DOHH2 (cell line): ENCODE measurements at regions not wholly inside any gene's neighbourhood (a gene's known extent, or its start where the extent isn't known, plus 50 kb on each side); places are given as distances from the start of the nearest gene placed in this dataset.

ENCODE experiments used
- H3F3A ChIP-seq: fragments of 200-600 bp; sonication (generic), shearing (Covaris generic); 2 replicates; pipeline ENCODE4 v1.6.0; 2016; ENCODE audit warnings: antibody characterized with exemption, mild to moderate bottlenecking; ENCODE audit not compliant: control insufficient read depth, insufficient read depth
- H3K27ac ChIP-seq: fragments of 200-600 bp; sonication (generic); 2 replicates; pipeline ENCODE4 v1.5.1; 2014; ENCODE audit warnings: low read depth, mild to moderate bottlenecking, low read length, moderate library complexity
- H3K27me3 ChIP-seq: fragments of 200-600 bp; sonication (generic); 2 replicates; pipeline ENCODE4 v1.6.1; 2014; ENCODE audit warnings: mild to moderate bottlenecking, low read length, mixed read lengths; ENCODE audit not compliant: control insufficient read depth
- H3K36me3 ChIP-seq: fragments of 200-600 bp; sonication (generic); 2 replicates; pipeline ENCODE4 v1.6.1; 2014; ENCODE audit warnings: mild to moderate bottlenecking, low read length, moderate library complexity, mixed read lengths; ENCODE audit not compliant: control insufficient read depth
- H3K4me1 ChIP-seq: fragments of 200-600 bp; sonication (generic); 2 replicates; pipeline ENCODE4 v1.6.1; 2014; ENCODE audit warnings: mild to moderate bottlenecking, low read length, mixed read lengths; ENCODE audit not compliant: control insufficient read depth
- H3K4me2 ChIP-seq: fragments of 200-600 bp; sonication (generic); 2 replicates; pipeline ENCODE4 v1.6.0; 2014; ENCODE audit warnings: mild to moderate bottlenecking, low read length, moderate library complexity
- H3K4me3 ChIP-seq: fragments of 200-600 bp; sonication (generic); 2 replicates; pipeline ENCODE4 v1.5.1; 2014; ENCODE audit warnings: mild to moderate bottlenecking, low read length, mixed read lengths
- H3K79me2 ChIP-seq: fragments of 200-600 bp; sonication (generic); 2 replicates; pipeline ENCODE4 v1.6.1; 2014; ENCODE audit warnings: mild to moderate bottlenecking, low read length, mixed read lengths; ENCODE audit not compliant: control insufficient read depth
- H3K9me2 ChIP-seq: fragments of 200-600 bp; sonication (generic); replicated peaks from 2 replicates; pipeline ENCODE4 v1.6.1; 2014; ENCODE audit warnings: mild to moderate bottlenecking, low read length, mixed read lengths; ENCODE audit not compliant: control insufficient read depth
- H3K9me3 ChIP-seq: fragments of 200-600 bp; sonication (generic); 2 replicates; pipeline ENCODE4 v1.6.1; 2014; ENCODE audit warnings: antibody characterized with exemption, low read length, mixed read lengths; ENCODE audit not compliant: control insufficient read depth, insufficient read depth
- H4K20me1 ChIP-seq: fragments of 200-600 bp; sonication (generic); 2 replicates; pipeline ENCODE4 v1.6.0; 2014; ENCODE audit warnings: low read depth, mild to moderate bottlenecking, antibody characterized with exemption, low read length, moderate library complexity; ENCODE audit not compliant: control insufficient read depth, insufficient read depth
- EZH2phosphoT487 ChIP-seq: fragments of 200-600 bp; sonication (generic); IDR thresholded peaks from 2 replicates; pipeline ENCODE4 v1.6.1; 2017; ENCODE audit warnings: borderline replicate concordance, mild to moderate bottlenecking, antibody characterized with exemption, low read length, moderate library complexity, mixed read lengths
- TF ChIP-seq, protein P1 (sequence below): fragments of 200-600 bp; sonication (generic); IDR thresholded peaks from one replicate; pipeline ENCODE4 v1.5.1; 2014; ENCODE audit warnings: antibody characterized with exemption, mild to moderate bottlenecking, low read depth, low read length; ENCODE audit not compliant: poor library complexity, severe bottlenecking

DNA sequence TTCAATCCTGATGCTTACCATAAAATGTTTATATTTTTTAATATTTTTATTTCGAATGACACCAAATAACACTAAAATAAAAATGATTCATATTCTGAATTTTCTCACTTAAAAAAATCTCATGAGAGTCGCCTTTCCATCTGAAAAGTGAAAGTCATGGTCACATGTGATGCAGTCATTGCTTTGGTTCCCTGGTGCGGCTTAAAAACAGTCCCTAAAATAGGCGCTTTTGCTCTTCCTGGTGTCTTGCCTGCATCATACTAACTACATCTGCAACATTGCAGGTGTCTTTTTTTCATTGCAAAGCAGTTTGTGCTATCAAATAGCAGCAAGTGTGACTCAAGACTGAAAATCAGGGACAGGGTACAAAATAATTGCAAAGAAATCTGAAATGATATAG is 185.2 kb upstream of the NREP start:
- no peaks in the 10 kb centered on the region for H3K36me3 ChIP-seq
- H3F3A ChIP-seq, result no peaks in the 10 kb centered on the region

GRCh38 chr5:111937094-111937493 is 180.1 kb upstream of the NREP start:
- Histone ChIP-seq H3K4me2 (no peak overlapping the region), H3F3A (no peaks in the 10 kb centered on the region), H3K27ac (no peak overlapping the region), H3K27me3 (no peaks in the 10 kb centered on the region), H3K9me2 (no peaks in the 10 kb centered on the region), H3K36me3 (no peaks in the 10 kb centered on the region), H3K9me3 (no peaks in the 10 kb centered on the region), H4K20me1 (no peaks in the 10 kb centered on the region), H3K79me2 (no peaks in the 10 kb centered on the region), H3K4me3 (no peak overlapping the region), H3K4me1 (no peaks in the 10 kb centered on the region)
- TF ChIP-seq, protein P1, sequence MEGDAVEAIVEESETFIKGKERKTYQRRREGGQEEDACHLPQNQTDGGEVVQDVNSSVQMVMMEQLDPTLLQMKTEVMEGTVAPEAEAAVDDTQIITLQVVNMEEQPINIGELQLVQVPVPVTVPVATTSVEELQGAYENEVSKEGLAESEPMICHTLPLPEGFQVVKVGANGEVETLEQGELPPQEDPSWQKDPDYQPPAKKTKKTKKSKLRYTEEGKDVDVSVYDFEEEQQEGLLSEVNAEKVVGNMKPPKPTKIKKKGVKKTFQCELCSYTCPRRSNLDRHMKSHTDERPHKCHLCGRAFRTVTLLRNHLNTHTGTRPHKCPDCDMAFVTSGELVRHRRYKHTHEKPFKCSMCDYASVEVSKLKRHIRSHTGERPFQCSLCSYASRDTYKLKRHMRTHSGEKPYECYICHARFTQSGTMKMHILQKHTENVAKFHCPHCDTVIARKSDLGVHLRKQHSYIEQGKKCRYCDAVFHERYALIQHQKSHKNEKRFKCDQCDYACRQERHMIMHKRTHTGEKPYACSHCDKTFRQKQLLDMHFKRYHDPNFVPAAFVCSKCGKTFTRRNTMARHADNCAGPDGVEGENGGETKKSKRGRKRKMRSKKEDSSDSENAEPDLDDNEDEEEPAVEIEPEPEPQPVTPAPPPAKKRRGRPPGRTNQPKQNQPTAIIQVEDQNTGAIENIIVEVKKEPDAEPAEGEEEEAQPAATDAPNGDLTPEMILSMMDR, result no peak
- TF ChIP-seq EZH2phosphoT487, result no peak

More for the DNA sequence above, 185.2 kb upstream of the NREP start:
- Histone ChIP-seq H3K4me2 (no peak overlapping the region), H3K9me2 (no peaks in the 10 kb centered on the region), H3K9me3 (no peaks in the 10 kb centered on the region), H3K4me3 (no peak overlapping the region), H3K4me1 (no peaks in the 10 kb centered on the region), H3K79me2 (no peaks in the 10 kb centered on the region), H3K27ac (no peak overlapping the region), H4K20me1 (no peaks in the 10 kb centered on the region), H3K27me3 (no peaks in the 10 kb centered on the region)
- TF ChIP-seq, protein P1, result no peak
- no peak for TF ChIP-seq EZH2phosphoT487

GRCh38 chr5:111935835-111936234 is 178.8 kb upstream of the NREP start:
- Histone ChIP-seq H3K4me1 (no peaks in the 10 kb centered on the region), H3K4me2 (no peak overlapping the region), H3K79me2 (no peaks in the 10 kb centered on the region), H3K4me3 (no peak overlapping the region), H3K9me2 (no peaks in the 10 kb centered on the region), H3K36me3 (no peaks in the 10 kb centered on the region), H3K9me3 (no peaks in the 10 kb centered on the region), H3F3A (no peaks in the 10 kb centered on the region), H3K27ac (no peak overlapping the region), H3K27me3 (no peaks in the 10 kb centered on the region), H4K20me1 (no peaks in the 10 kb centered on the region)
- TF ChIP-seq EZH2phosphoT487, result no peak
- TF ChIP-seq, protein P1, result no peak

DNA sequence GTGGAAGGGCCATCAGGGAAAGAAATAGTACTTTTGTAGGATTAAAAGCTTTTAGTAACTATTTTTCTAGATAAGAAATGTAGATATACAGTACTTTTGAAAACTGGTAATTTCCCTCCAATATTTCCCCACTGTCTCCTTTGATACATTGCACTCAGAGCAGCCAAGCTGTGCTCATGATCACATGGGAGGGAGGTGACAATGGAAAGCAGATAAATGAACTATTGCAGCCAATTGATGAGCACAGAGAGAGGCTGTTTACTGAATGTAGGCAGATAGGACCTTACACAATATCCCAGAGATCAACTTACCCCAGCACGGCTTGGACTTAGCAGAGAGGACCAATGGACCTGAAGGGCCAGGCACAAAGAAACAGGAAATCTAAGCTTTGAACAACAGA is 178.0 kb upstream of the NREP start:
- no peaks in the 10 kb centered on the region for H3F3A ChIP-seq
- no peak for TF ChIP-seq EZH2phosphoT487
- TF ChIP-seq, protein P1, result no peak
- no peaks in the 10 kb centered on the region for H3K27me3 ChIP-seq
- no peaks in the 10 kb centered on the region for H3K79me2 ChIP-seq
- H3K4me1 ChIP-seq, result no peaks in the 10 kb centered on the region
- H4K20me1 ChIP-seq, result no peaks in the 10 kb centered on the region
- no peak overlapping the region for H3K4me3 ChIP-seq
- H3K27ac ChIP-seq, result no peak overlapping the region
- no peak overlapping the region for H3K4me2 ChIP-seq
- H3K9me2 ChIP-seq, result no peaks in the 10 kb centered on the region
- no peaks in the 10 kb centered on the region for H3K36me3 ChIP-seq
- no peaks in the 10 kb centered on the region for H3K9me3 ChIP-seq
